Left lung (tissue), 4 donors: ENCODE measurements at regions not wholly inside any gene's neighbourhood (a gene's known extent, or its start where the extent isn't known, plus 50 kb on each side); places are given as distances from the start of the nearest gene placed in this dataset.
"Not testable (repeated sequence)": the region's sequence is repeated elsewhere in the genome, so short reads cannot be mapped to it uniquely, and the experiment has no call there.

Experiments used
- ATAC-seq: fragments of 200-7000 bp; cut with Tn5 transposase; one replicate; pipeline ENCODE4 v1.9.1; 2020; ENCODE audit warnings: moderate library complexity
- DNase-seq, 4 donors: peaks; one replicate each; pipeline ENCODE4 v3.0.0-alpha.2; 2013 to 2020
- H3K27ac ChIP-seq, 2 donors: fragments of 200-600 bp; sonication (generic) in 1 of 2; one replicate each; pipeline versions ENCODE4 v1.5.0 to v1.8.0; 2020 to 2021
- H3K27me3 ChIP-seq, 2 donors: fragments of 200-600 bp; sonication (generic) in 1 of 2; one replicate each; pipeline versions ENCODE4 v1.5.0 to v1.8.0; 2020 to 2021
- H3K36me3 ChIP-seq, 2 donors: fragments of 200-600 bp; sonication (generic) in 1 of 2; one replicate each; pipeline versions ENCODE4 v1.5.0 to v1.8.0; 2020 to 2021
- H3K4me1 ChIP-seq, 2 donors: fragments of 200-600 bp; one replicate each; pipeline ENCODE4 v1.8.0; 2021
- H3K4me3 ChIP-seq, 2 donors: fragments of 200-600 bp; sonication (generic) in 1 of 2; one replicate each; pipeline versions ENCODE4 v1.5.0 to v1.8.0; 2020 to 2021; ENCODE audit warnings: mild to moderate bottlenecking in 1 of 2
- H3K9me3 ChIP-seq, 2 donors: fragments of 200-600 bp; sonication (generic) in 1 of 2; one replicate each; pipeline versions ENCODE4 v1.5.0 to v1.8.0; 2020 to 2021
- CTCF ChIP-seq, 2 donors: fragments of 200-600 bp; sonication (generic) in 1 of 2; IDR thresholded peaks; one replicate each; pipeline versions ENCODE4 v1.5.0 to v1.8.0; 2021; ENCODE audit warnings: antibody characterized with exemption in 2 of 2
- intact Hi-C, 2 donors: fragments of 100-400 bp; cut with DNase I; formaldehyde crosslinking; loops; one replicate each; pipeline versions ENCODE4 v1.11.2 to v1.14.2; 2022
- donor health status: DM: no; HTN: yes; CAD: no.
- donor health status: DM: no; HTN: no; CAD: no.

- Histone ChIP-seq H3K4me1 (peaks cover 0 to 7% of the 10 kb centered on the region in 2 donors), H3K36me3 (no peaks in the 10 kb centered on the region), H3K4me3 (no peak overlapping the region), H3K27ac (no peak overlapping the region), H3K27me3 (no peaks in the 10 kb centered on the region), H3K9me3 (peaks cover 0 to 6% of the 10 kb centered on the region in 2 donors)
- intact Hi-C loops: no loop called here
- no peak for ATAC-seq
- DNase-seq: no peak
- TF ChIP-seq CTCF (IDR thresholded peaks at IDR 0.05): no peak
Measured at GRCh38 chr4:187664011-187664410, 331.6 kb upstream of the ZFP42 start.

- Histone ChIP-seq H3K4me1 (peaks cover 0 to 7% of the 10 kb centered on the region in 2 donors), H3K9me3 (peaks cover 0 to 6% of the 10 kb centered on the region in 2 donors), H3K27ac (no peak overlapping the region), H3K4me3 (no peak overlapping the region), H3K27me3 (no peaks in the 10 kb centered on the region), H3K36me3 (no peaks in the 10 kb centered on the region)
- intact Hi-C loops: no loop called here
- no peak for ATAC-seq
- DNase-seq: no peak
- TF ChIP-seq CTCF (IDR thresholded peaks at IDR 0.05): no peak
Measured at GRCh38 chr4:187665086-187665485, 330.5 kb upstream of the ZFP42 start.

- TF ChIP-seq CTCF (IDR thresholded peaks at IDR 0.05): no peak
- Histone ChIP-seq H3K4me1 (peaks cover 0 to 7% of the 10 kb centered on the region in 2 donors), H3K27ac (no peak overlapping the region), H3K9me3 (peaks cover 0 to 6% of the 10 kb centered on the region in 2 donors), H3K4me3 (no peak overlapping the region), H3K36me3 (no peaks in the 10 kb centered on the region), H3K27me3 (no peaks in the 10 kb centered on the region)
- intact Hi-C loops: no loop called here
- DNase-seq (peak in 2 of 4 donors; percentile 16 to 19), ATAC-seq (no peak)
Measured at GRCh38 chr4:187666034-187666433, 329.5 kb upstream of the ZFP42 start.

- ATAC-seq (peak; percentile 60), DNase-seq (peak in 2 of 4 donors; percentile 47 to 59)
- intact Hi-C loops: no loop called here
- Histone ChIP-seq H3K27me3 (no peaks in the 10 kb centered on the region), H3K4me3 (no peak overlapping the region), H3K9me3 (peaks cover 0 to 2% of the 10 kb centered on the region in 2 donors), H3K27ac (no peak overlapping the region), H3K36me3 (no peaks in the 10 kb centered on the region), H3K4me1 (peaks cover 0 to 7% of the 10 kb centered on the region in 2 donors)
- TF ChIP-seq CTCF (IDR thresholded peaks at IDR 0.05): no peak
Measured at GRCh38 chr4:187666697-187667494, 328.7 kb upstream of the ZFP42 start.

- intact Hi-C loops: no loop called here
- Histone ChIP-seq H3K4me1 (peaks cover 0 to 7% of the 10 kb centered on the region in 2 donors), H3K4me3 (no peak overlapping the region), H3K36me3 (no peaks in the 10 kb centered on the region), H3K9me3 (no peaks in the 10 kb centered on the region), H3K27me3 (no peaks in the 10 kb centered on the region), H3K27ac (no peak overlapping the region)
- DNase-seq: no peak
- ATAC-seq: peak; percentile 23
- TF ChIP-seq CTCF (IDR thresholded peaks at IDR 0.05): no peak
Measured at GRCh38 chr4:187668526-187669082, 327.0 kb upstream of the ZFP42 start.

- DNase-seq, H3K4me3 ChIP-seq, H3K36me3 ChIP-seq, H3K27ac ChIP-seq, intact Hi-C loops, H3K27me3 ChIP-seq, H3K4me1 ChIP-seq, H3K9me3 ChIP-seq, ATAC-seq: not testable (repeated sequence)
Measured at GRCh38 chr4:187671521-187671920, 324.1 kb upstream of the ZFP42 start.

GRCh38 chr4:187671958-187672357, 323.6 kb upstream of the ZFP42 start:
- H3K27me3 ChIP-seq, H3K4me1 ChIP-seq, H3K36me3 ChIP-seq, H3K4me3 ChIP-seq, H3K27ac ChIP-seq, H3K9me3 ChIP-seq, DNase-seq, intact Hi-C loops, ATAC-seq: not testable (repeated sequence)

- H3K4me3 ChIP-seq, ATAC-seq, H3K4me1 ChIP-seq, H3K9me3 ChIP-seq, intact Hi-C loops, H3K27me3 ChIP-seq, H3K27ac ChIP-seq, DNase-seq, H3K36me3 ChIP-seq: not testable (repeated sequence)
Measured at GRCh38 chr4:187672526-187672925, 323.0 kb upstream of the ZFP42 start.
